Prostate gland (tissue), 2 donors: ENCODE measurements at regions not wholly inside any gene's neighbourhood (a gene's known extent, or its start where the extent isn't known, plus 50 kb on each side); places are given as distances from the start of the nearest gene placed in this dataset.

Experiments
- DNase-seq: peaks from one replicate; pipeline ENCODE4 v3.0.0-alpha.2; 2019; ENCODE audit warnings: low spot score
- H3K27ac ChIP-seq, 2 donors: fragments of 200-600 bp; sonication (generic); 2 replicates each; pipeline ENCODE4 v1.5.1; 2017 to 2019
- H3K27me3 ChIP-seq: fragments of 200-600 bp; sonication (generic); replicated peaks from 2 replicates; pipeline ENCODE4 v1.5.1; 2019; ENCODE audit not compliant: insufficient read depth
- H3K36me3 ChIP-seq, 2 donors: fragments of 200-600 bp; sonication (generic); 1 replicate in 1 of 2; 2 replicates in 1 of 2; pipeline versions ENCODE4 v1.5.1 to v1.8.1; 2017 to 2019
- H3K4me1 ChIP-seq: fragments of 200-600 bp; sonication (generic); replicated peaks from 2 replicates; pipeline ENCODE4 v1.5.1; 2019
- H3K4me3 ChIP-seq, 2 donors: fragments of 200-600 bp; sonication (generic); 2 replicates each; pipeline ENCODE4 v1.5.1; 2017 to 2019
- H3K9me3 ChIP-seq: fragments of 200-600 bp; sonication (generic); 2 replicates; pipeline ENCODE4 v1.5.1; 2017
- POLR2A ChIP-seq: fragments of 450-650 bp; IDR thresholded peaks from one replicate; pipeline ENCODE4 v1.6.1; 2016; ENCODE audit warnings: antibody characterized with exemption, mild to moderate bottlenecking
- POLR2AphosphoS5 ChIP-seq: sonication (generic); formaldehyde crosslinking; IDR thresholded peaks from one replicate; pipeline ENCODE4 v1.6.1; 2017; ENCODE audit warnings: antibody characterized with exemption
- WGBS: methylation state at CpG from one replicate; pipeline ENCODE4 v1.1.5; 2018; 5-methylcytosine and 5-hydroxymethylcytosine counted together
- intact Hi-C: fragments of 100-400 bp; cut with DNase I; formaldehyde crosslinking; loops from one replicate; pipeline ENCODE4 v1.14.2; 2022
- TF ChIP-seq, protein P1 (sequence below), 4 experiments: fragments of 200-600 bp in 2 of 4; fragments of 450-650 bp in 2 of 4; sonication (generic) in 2 of 4; IDR thresholded peaks; 1 replicate in 3 of 4; 2 replicates in 1 of 4; pipeline ENCODE4 v1.5.1; 2016 to 2019; ENCODE audit warnings: antibody characterized with exemption in 4 of 4, mild to moderate bottlenecking in 2 of 4, moderate library complexity in 2 of 4

GRCh38 chr13:70424428-70424827 lies 316.2 kb upstream of the KLHL1 start:
- intact Hi-C loops: no loop called here

GRCh38 chr13:70415136-70415535 lies 306.9 kb upstream of the KLHL1 start:
- no peaks in the 10 kb centered on the region for H3K4me1 ChIP-seq
- no peaks in the 10 kb centered on the region for H3K9me3 ChIP-seq
- intact Hi-C loops: no loop called here
- no peak for DNase-seq
- no peak overlapping the region for H3K27ac ChIP-seq
- no peaks in the 10 kb centered on the region for H3K27me3 ChIP-seq
- H3K4me3 ChIP-seq: no peak overlapping the region
- H3K36me3 ChIP-seq: no peaks in the 10 kb centered on the region
- TF ChIP-seq, protein P1, sequence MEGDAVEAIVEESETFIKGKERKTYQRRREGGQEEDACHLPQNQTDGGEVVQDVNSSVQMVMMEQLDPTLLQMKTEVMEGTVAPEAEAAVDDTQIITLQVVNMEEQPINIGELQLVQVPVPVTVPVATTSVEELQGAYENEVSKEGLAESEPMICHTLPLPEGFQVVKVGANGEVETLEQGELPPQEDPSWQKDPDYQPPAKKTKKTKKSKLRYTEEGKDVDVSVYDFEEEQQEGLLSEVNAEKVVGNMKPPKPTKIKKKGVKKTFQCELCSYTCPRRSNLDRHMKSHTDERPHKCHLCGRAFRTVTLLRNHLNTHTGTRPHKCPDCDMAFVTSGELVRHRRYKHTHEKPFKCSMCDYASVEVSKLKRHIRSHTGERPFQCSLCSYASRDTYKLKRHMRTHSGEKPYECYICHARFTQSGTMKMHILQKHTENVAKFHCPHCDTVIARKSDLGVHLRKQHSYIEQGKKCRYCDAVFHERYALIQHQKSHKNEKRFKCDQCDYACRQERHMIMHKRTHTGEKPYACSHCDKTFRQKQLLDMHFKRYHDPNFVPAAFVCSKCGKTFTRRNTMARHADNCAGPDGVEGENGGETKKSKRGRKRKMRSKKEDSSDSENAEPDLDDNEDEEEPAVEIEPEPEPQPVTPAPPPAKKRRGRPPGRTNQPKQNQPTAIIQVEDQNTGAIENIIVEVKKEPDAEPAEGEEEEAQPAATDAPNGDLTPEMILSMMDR (IDR thresholded peaks at IDR 0.05): no peak
- TF ChIP-seq POLR2AphosphoS5 (no peak), POLR2A (no peak)

More at GRCh38 chr13:70424428-70424827, 316.2 kb upstream of the KLHL1 start:
- Histone ChIP-seq H3K4me3 (no peak overlapping the region), H3K27me3 (no peaks in the 10 kb centered on the region), H3K36me3 (no peaks in the 10 kb centered on the region), H3K4me1 (no peaks in the 10 kb centered on the region), H3K9me3 (no peaks in the 10 kb centered on the region), H3K27ac (no peak overlapping the region)
- 85% methylated on average over 7 of the region's 7 CpGs for WGBS
- no peak for DNase-seq
- TF ChIP-seq POLR2AphosphoS5: no peak
- no peak for TF ChIP-seq POLR2A
- TF ChIP-seq, protein P1 (IDR thresholded peaks at IDR 0.05): no peak

DNA sequence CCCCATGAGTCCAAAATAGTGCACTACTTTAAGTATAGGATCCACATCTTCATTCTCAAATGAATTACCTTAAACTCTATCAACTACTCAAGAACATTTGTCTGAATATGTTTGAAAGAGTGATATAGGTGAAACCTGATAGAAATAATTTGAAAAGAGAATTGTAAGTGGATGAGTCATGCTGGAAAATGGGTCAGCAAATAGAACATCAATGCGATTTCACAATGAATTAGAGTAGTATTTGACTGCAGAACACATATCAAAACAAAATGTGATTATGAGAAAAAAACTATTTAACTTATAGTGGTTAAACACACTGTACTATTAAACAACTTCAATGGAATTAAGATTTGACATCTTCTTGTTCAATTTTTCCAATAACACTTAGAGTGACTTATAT lies 300.6 kb upstream of the KLHL1 start:
- intact Hi-C loops: no loop called here
- Histone ChIP-seq H3K4me3 (no peak overlapping the region), H3K9me3 (no peaks in the 10 kb centered on the region), H3K27ac (no peak overlapping the region), H3K27me3 (no peaks in the 10 kb centered on the region), H3K4me1 (no peaks in the 10 kb centered on the region), H3K36me3 (no peaks in the 10 kb centered on the region)
- TF ChIP-seq, protein P1 (IDR thresholded peaks at IDR 0.05): no peak
- TF ChIP-seq POLR2A (no peak), POLR2AphosphoS5 (no peak)
- 94% methylated on average over 1 of the region's 1 CpG for WGBS
- no peak for DNase-seq

GRCh38 chr13:70407486-70407885 lies 299.2 kb upstream of the KLHL1 start:
- Histone ChIP-seq H3K36me3 (no peaks in the 10 kb centered on the region), H3K27ac (no peak overlapping the region), H3K27me3 (no peaks in the 10 kb centered on the region), H3K9me3 (no peaks in the 10 kb centered on the region), H3K4me1 (no peaks in the 10 kb centered on the region), H3K4me3 (no peak overlapping the region)
- TF ChIP-seq, protein P1 (IDR thresholded peaks at IDR 0.05): no peak
- TF ChIP-seq POLR2A (no peak), POLR2AphosphoS5 (no peak)
- 88% methylated on average over 1 of the region's 1 CpG for WGBS
- DNase-seq: no peak
- intact Hi-C loops: no loop called here

DNA sequence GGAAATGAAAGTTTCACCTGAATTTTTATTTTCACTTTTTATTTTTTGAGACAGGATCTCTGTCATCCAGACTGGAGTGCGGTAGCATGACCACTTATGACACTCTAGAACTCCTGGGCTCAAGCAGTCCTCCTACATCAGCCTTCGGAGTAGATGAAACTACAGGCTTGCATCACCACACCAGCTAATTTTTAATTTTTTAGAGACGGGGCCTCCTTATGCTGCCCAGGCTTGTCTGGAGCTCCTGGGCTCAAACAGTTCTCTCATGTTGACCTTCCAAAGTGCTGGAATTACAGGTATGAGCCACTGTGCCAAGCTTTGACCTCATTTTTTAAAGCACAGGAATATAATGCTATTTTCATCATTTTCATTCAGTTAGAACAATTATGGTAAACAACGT lies 297.0 kb upstream of the KLHL1 start:
- no peak overlapping the region for H3K4me3 ChIP-seq
- no peak overlapping the region for H3K27ac ChIP-seq
- peak; percentile 16 for DNase-seq
- no peaks in the 10 kb centered on the region for H3K9me3 ChIP-seq
- no peaks in the 10 kb centered on the region for H3K36me3 ChIP-seq
- TF ChIP-seq POLR2A (no peak), POLR2AphosphoS5 (peak; percentile 28)
- WGBS: 64% methylated on average over 4 of the region's 4 CpGs
- H3K4me1 ChIP-seq: no peaks in the 10 kb centered on the region
- intact Hi-C loops: no loop called here
- H3K27me3 ChIP-seq: no peaks in the 10 kb centered on the region
